ENCODE measurements at regions not wholly inside any gene's neighbourhood (a gene's known extent, or its start where the extent isn't known, plus 50 kb on each side); places are given as distances from the start of the nearest gene placed in this dataset.

DNA sequence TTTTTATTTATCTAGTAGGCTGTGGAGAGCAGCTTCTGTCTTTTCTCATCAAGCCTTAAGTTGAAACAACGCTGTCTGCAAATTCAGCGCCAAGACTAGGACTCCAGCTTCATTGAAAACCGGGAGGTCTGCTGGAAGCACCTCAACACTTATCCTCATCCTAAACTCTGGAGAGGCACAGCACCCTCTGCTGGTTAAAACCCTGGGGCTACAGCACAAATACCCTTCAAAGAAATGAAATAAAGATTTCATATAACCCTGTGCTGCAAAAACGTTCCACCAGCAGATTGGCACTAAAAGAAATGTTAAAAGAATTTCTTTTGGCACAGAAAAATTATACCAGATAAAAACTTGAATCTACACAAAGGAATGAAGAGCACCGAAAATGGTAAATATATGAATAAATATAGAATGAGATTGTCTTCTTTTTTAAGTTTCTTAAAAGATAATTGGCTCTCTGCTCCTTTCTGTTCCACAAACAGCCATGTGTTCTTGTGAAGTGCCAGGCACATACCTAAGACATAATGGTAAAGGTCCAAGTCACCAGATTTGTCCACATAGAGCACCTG, 227.7 kb upstream of the SAMSN1 start:
- Histone ChIP-seq H3K36me3 (no peaks in the 10 kb centered on the region), H3K27ac (no peak overlapping the region), H3K27me3 (no peaks in the 10 kb centered on the region), H3K4me1 (ENCODE audit: insufficient read depth) (no peaks in the 10 kb centered on the region), H3K9me3 (no peaks in the 10 kb centered on the region), H3K4me3 (no peak overlapping the region)
- DNase-seq, result no peak
- 35 to 41% (median 38%) methylated on average over 5 of the region's 5 CpGs for WGBS, 3 donors
- TF ChIP-seq POLR2A (IDR thresholded peaks at IDR 0.05), result no peak
- no peak for TF ChIP-seq EP300 (IDR thresholded peaks at IDR 0.05)
- TF ChIP-seq, protein P1, sequence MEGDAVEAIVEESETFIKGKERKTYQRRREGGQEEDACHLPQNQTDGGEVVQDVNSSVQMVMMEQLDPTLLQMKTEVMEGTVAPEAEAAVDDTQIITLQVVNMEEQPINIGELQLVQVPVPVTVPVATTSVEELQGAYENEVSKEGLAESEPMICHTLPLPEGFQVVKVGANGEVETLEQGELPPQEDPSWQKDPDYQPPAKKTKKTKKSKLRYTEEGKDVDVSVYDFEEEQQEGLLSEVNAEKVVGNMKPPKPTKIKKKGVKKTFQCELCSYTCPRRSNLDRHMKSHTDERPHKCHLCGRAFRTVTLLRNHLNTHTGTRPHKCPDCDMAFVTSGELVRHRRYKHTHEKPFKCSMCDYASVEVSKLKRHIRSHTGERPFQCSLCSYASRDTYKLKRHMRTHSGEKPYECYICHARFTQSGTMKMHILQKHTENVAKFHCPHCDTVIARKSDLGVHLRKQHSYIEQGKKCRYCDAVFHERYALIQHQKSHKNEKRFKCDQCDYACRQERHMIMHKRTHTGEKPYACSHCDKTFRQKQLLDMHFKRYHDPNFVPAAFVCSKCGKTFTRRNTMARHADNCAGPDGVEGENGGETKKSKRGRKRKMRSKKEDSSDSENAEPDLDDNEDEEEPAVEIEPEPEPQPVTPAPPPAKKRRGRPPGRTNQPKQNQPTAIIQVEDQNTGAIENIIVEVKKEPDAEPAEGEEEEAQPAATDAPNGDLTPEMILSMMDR (IDR thresholded peaks at IDR 0.05), result no peak
- intact Hi-C loops (cut with DNase I), result no loop called here

DNA sequence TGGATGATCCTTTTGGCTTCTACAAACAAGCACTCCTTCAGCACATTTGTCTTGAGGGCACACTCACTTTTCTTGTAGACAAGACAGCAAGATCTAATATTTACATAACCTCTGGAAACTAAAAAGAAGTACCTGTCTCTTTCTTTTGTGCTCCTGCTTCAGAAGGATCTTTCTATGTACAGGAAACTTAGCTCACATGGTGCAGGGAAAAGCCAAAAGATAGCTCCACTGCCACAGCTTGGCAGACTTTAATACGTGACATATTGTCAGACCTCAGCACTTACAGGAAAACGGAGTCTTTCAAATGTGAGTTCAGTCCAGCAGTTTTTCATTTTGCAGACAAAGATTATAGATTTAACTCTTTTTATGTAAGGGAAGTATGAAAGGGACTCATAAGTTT, 225.5 kb upstream of the SAMSN1 start:
- 52 to 60% (median 58%) methylated on average over 2 of the region's 2 CpGs for WGBS, 3 donors
- TF ChIP-seq, protein P1 (IDR thresholded peaks at IDR 0.05), result no peak
- TF ChIP-seq POLR2A (IDR thresholded peaks at IDR 0.05), result no peak
- TF ChIP-seq EP300 (IDR thresholded peaks at IDR 0.05), result no peak
- DNase-seq, result no peak
- Histone ChIP-seq H3K27ac (no peak overlapping the region), H3K9me3 (no peaks in the 10 kb centered on the region), H3K36me3 (no peaks in the 10 kb centered on the region), H3K4me1 (ENCODE audit: insufficient read depth) (no peaks in the 10 kb centered on the region), H3K4me3 (no peak overlapping the region), H3K27me3 (no peaks in the 10 kb centered on the region)
- intact Hi-C loops (cut with DNase I), result no loop called here

DNA sequence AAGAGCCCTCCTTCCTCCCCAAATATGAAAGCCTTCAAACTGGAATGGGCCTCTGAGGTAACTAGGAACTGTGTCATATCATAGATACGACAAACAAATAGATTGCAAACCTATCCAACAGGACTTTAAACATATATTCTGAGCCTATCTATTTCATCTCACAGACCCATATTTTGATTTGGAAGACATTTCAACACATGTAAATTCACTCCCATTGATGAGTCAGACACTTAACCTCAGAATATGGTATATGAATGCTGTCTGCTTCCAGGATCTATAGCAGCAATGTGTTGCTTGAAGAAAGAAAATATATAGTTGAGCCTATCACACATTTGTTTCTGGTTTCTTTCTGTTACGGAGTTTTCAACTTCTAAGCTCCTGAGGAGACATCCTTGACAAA, 221.9 kb upstream of the SAMSN1 start:
- Histone ChIP-seq H3K4me3 (no peak overlapping the region), H3K27ac (no peak overlapping the region), H3K27me3 (no peaks in the 10 kb centered on the region), H3K9me3 (no peaks in the 10 kb centered on the region), H3K4me1 (ENCODE audit: insufficient read depth) (no peaks in the 10 kb centered on the region), H3K36me3 (no peaks in the 10 kb centered on the region)
- intact Hi-C loops (cut with DNase I), result no loop called here
- TF ChIP-seq EP300 (IDR thresholded peaks at IDR 0.05) (no peak), POLR2A (IDR thresholded peaks at IDR 0.05) (no peak)
- TF ChIP-seq, protein P1 (IDR thresholded peaks at IDR 0.05), result no peak
- 89 to 96% (median 93%) methylated on average over 2 of the region's 2 CpGs for WGBS, 3 donors
- DNase-seq, result no peak

DNA sequence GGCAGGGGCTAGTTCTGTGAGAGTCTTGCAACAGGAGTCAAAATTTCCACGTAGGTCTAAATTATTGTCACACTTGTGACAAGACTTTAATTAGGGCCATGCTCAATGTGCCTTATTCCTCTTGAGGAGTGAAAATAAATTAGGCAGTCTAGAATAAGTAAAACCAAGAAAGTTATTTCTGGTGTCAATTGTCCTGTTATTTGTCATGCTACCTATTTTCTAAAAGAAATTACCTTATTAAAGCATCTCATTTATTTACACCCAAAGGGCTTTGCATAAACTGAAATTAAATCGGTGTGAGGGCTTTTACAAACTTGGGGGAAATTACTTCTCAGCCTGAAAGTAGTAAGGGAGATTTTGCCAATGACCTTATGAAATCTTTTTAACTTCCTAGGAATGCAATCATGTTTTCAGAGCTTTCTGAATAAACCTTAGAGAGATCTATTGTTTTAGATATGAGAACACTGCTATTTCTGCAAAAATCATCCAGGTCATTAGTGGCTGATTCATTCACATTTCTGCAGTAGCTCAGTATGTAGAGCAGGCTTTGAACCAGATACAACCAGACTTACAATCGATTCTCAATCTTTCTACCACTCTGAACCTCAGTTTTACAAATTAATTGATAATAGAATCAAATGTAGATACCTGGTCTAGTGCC, 221.2 kb upstream of the SAMSN1 start:
- Histone ChIP-seq H3K4me1 (ENCODE audit: insufficient read depth) (no peaks in the 10 kb centered on the region), H3K4me3 (no peak overlapping the region), H3K27ac (no peak overlapping the region), H3K27me3 (no peaks in the 10 kb centered on the region), H3K9me3 (no peaks in the 10 kb centered on the region), H3K36me3 (no peaks in the 10 kb centered on the region)
- no peak for DNase-seq
- WGBS, 3 donors, result 77 to 87% (median 77%) methylated on average over 3 of the region's 3 CpGs
- TF ChIP-seq, protein P1 (IDR thresholded peaks at IDR 0.05), result no peak
- TF ChIP-seq POLR2A (IDR thresholded peaks at IDR 0.05), result no peak
- no peak for TF ChIP-seq EP300 (IDR thresholded peaks at IDR 0.05)
- intact Hi-C loops (cut with DNase I), result no loop called here
